Activated CD8-positive, alpha-beta memory T cell treated with anti-CD3 and anti-CD28 coated beads, Interleukin-2, amount 10 ng/mL, durations not matched to agents 7 days and 5 days (primary cell): ENCODE measurements at regions not wholly inside any gene's neighbourhood (a gene's known extent, or its start where the extent isn't known, plus 50 kb on each side); places are given as distances from the start of the nearest gene placed in this dataset.
A peak's percentile ranks its signal among the peaks of the same experiment; 100 is the strongest.
"Not testable (repeated sequence)": the region's sequence is repeated elsewhere in the genome, so short reads cannot be mapped to it uniquely, and the experiment has no call there.

Experiments used
- ATAC-seq: fragments of 150-1000 bp; cut with Tn5 transposase; one replicate; pipeline ENCODE4 v1.10.0; 2021; ENCODE audit warnings: moderate library complexity
- CTCF ChIA-PET: fragments of 350-600 bp; sonication (Branson Sonifier 250); formaldehyde crosslinking; loops from one replicate; lab custom pipeline; 2021; ENCODE audit warnings: antibody characterized with exemption; lab: Charles Lee
- DNase-seq: peaks from one replicate; pipeline ENCODE4 v3.0.0-alpha.2; 2020
- H3K27ac Mint-ChIP-seq: one replicate; pipeline ENCODE4 v1.8.0; 2021; ENCODE audit warnings: mild to moderate bottlenecking, mixed read lengths
- H3K27me3 Mint-ChIP-seq: one replicate; pipeline ENCODE4 v1.8.0; 2021; ENCODE audit warnings: mixed read lengths
- H3K36me3 Mint-ChIP-seq: one replicate; pipeline ENCODE4 v1.8.0; 2021; ENCODE audit warnings: mild to moderate bottlenecking, mixed read lengths
- H3K4me1 Mint-ChIP-seq: one replicate; pipeline ENCODE4 v1.8.0; 2021; ENCODE audit warnings: mixed read lengths
- H3K4me3 Mint-ChIP-seq: one replicate; pipeline ENCODE4 v1.8.0; 2021; ENCODE audit warnings: mild to moderate bottlenecking, moderate library complexity, mixed read lengths
- H3K9me3 Mint-ChIP-seq: one replicate; pipeline ENCODE4 v1.8.0; 2022; ENCODE audit warnings: low read depth, mixed read lengths

DNA sequence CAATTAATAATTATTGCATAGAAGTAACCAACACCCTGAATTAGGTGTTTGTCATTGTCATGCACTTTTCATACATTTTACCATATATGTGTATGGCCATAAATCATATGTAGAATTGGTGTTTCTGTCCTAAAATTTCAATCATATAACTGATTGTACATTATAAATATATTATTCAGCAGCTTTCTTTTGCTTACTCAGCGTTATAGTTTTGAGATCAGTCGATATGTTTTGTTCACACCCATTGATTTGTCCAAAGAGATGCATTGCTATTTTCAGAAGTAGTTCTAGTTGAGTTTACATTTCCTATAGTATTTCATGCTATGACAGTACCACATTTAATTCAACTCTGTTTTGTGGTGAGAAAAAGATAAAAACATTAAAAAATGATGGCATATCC is 50.5 kb upstream of the PARP4 start:
- Mint-ChIP-seq H3K4me3 (no peak overlapping the region), H3K36me3 (peaks cover 5% of the 10 kb centered on the region), H3K9me3 (no peaks in the 10 kb centered on the region), H3K27me3 (peaks cover 50% of the 10 kb centered on the region), H3K4me1 (peaks cover 14% of the 10 kb centered on the region), H3K27ac (no peak overlapping the region)
- no peak for ATAC-seq
- DNase-seq = no peak
- CTCF ChIA-PET = interaction anchor here (1.2 kb wide), 1 partner anchor 10 kb away, joined by 3 read pairs; no protein-coding TSS in a partner anchor

DNA sequence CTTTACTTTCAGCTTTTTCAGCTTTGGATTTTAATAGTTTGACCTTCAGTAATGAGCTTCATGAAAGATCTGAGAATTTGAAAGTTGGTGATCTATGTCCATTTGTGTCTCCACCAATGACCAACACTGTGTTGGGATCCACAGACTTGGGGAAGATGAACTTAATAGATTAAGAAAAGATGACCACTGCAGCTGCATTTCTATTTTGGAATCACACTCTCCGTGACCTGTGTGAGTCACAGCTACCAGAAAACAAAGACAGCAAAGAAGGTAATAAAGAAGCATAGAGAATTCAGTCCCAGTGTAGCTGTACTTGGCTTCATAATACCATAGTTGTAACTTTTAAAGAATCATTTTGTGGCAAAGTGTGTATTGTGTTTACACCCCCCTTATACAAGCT is 51.4 kb upstream of the PARP4 start:
- H3K36me3 Mint-ChIP-seq, CTCF ChIA-PET, H3K4me3 Mint-ChIP-seq, ATAC-seq, DNase-seq, H3K9me3 Mint-ChIP-seq, H3K27ac Mint-ChIP-seq: not testable (repeated sequence)
- peaks cover 14% of the 10 kb centered on the region for H3K4me1 Mint-ChIP-seq
- peaks cover 45% of the 10 kb centered on the region for H3K27me3 Mint-ChIP-seq

DNA sequence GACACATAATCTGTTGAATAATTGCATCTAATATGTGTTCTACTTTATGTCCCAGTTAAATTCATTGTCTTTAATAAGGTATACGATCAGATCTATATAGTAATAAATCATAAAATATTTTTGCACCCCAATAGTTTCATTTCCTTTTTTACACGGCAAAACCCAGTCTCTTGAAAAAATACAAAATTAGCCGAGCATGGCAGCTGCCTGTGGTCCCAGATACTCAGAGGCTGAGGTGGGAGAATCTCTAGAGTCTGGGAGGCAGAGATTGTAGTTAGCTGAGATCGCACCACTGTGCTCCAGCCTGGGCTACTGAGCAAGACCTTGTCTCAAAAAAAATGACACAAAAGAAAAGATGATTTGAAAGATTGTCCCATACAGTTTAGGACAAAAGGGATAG is 52.3 kb upstream of the PARP4 start:
- no peak overlapping the region for H3K27ac Mint-ChIP-seq
- H3K27me3 Mint-ChIP-seq = peaks cover 43% of the 10 kb centered on the region
- H3K9me3 Mint-ChIP-seq = no peaks in the 10 kb centered on the region
- ATAC-seq (no peak), DNase-seq (no peak)
- H3K4me3 Mint-ChIP-seq = no peak overlapping the region
- CTCF ChIA-PET = no interaction called here
- peaks cover 5% of the 10 kb centered on the region for H3K4me1 Mint-ChIP-seq
- H3K36me3 Mint-ChIP-seq = peaks cover 5% of the 10 kb centered on the region

DNA sequence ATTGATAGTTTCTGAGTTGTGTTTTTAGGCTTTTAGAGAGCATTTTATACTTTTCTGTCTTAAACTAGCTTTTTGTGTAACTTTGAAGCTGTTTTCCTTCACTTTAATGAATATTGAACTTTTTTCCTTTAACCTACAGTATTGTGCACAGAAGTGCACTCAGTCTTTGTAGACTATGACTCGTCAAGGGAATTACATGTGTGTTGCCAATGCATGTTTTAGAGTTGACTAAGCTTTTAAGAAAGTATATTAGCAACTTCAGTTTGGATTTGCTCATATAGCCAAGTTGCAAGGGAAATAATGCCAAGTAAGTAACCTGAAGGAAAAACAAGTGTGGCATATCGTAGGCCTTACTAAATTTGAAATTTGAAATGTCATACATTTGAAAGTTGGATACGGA is 55.0 kb upstream of the PARP4 start:
- not testable (repeated sequence) for H3K4me1 Mint-ChIP-seq, DNase-seq, ATAC-seq, H3K27ac Mint-ChIP-seq, H3K4me3 Mint-ChIP-seq, H3K36me3 Mint-ChIP-seq, H3K9me3 Mint-ChIP-seq
- H3K27me3 Mint-ChIP-seq = peaks cover 45% of the 10 kb centered on the region
- CTCF ChIA-PET = interaction anchor here (0.9 to 1.3 kb wide), 2 partner anchors 140 to 160 kb away, joined by 3 read pairs; no protein-coding TSS in a partner anchor

DNA sequence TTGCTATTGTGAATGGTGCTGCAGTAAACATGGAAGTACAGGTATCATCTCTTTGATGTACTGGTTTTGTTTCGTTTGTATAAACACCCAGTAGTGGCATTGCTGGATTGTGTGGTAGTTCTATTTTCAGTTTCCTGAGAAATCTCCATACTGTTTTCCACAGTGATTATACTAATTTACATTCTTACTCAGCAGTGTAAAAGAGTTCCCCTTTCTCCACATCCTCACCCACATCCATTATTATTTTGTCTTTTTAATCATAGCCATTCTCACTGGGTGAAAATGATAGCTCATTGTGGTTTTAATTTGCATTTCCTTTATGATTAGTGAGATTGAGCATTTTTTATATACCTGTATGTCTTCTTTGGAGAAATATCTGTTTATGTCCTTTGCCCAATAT is 62.3 kb upstream of the PARP4 start:
- Mint-ChIP-seq H3K36me3 (peaks cover 22% of the 10 kb centered on the region), H3K9me3 (peaks cover 9% of the 10 kb centered on the region), H3K4me1 (peaks cover 16% of the 10 kb centered on the region), H3K27ac (no peak overlapping the region), H3K4me3 (no peak overlapping the region), H3K27me3 (peaks cover 5% of the 10 kb centered on the region)
- ATAC-seq (no peak), DNase-seq (no peak)
- CTCF ChIA-PET = interaction anchor here (0.6 kb wide), 1 partner anchor 121 kb away, joined by 4 read pairs; no protein-coding TSS in a partner anchor

DNA sequence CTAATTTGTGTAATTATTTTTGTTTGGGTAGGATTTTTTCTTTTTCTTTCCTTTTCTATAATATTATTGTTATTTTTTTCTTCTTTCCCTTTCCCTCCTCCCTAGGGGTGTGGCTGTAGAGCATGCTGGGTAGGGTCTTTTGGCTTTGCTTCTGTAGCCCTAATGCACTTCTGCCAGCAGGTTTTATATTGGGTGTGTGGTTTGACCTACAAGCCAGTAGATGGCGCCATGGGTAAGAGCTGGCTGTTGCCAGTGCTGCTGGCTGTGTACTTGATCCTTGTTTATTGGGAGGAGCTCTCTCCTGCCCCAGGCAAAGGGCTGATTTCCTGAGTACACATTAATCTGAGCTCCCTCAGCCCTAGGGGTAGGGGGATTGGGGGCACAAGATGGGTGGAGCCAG is 67.7 kb upstream of the PARP4 start:
- CTCF ChIA-PET = interaction anchor here (1.2 to 3.8 kb wide), 9 partner anchors 93 to 388 kb away, joined by 3 to 23 read pairs (median 5); no protein-coding TSS in a partner anchor
- Mint-ChIP-seq H3K36me3 (peaks cover 22% of the 10 kb centered on the region), H3K27ac (peak overlapping the region; percentile 85), H3K4me1 (peaks cover 43% of the 10 kb centered on the region)
- H3K9me3 Mint-ChIP-seq, ATAC-seq, H3K27me3 Mint-ChIP-seq, H3K4me3 Mint-ChIP-seq: not testable (repeated sequence)
- DNase-seq = peak; percentile 44

DNA sequence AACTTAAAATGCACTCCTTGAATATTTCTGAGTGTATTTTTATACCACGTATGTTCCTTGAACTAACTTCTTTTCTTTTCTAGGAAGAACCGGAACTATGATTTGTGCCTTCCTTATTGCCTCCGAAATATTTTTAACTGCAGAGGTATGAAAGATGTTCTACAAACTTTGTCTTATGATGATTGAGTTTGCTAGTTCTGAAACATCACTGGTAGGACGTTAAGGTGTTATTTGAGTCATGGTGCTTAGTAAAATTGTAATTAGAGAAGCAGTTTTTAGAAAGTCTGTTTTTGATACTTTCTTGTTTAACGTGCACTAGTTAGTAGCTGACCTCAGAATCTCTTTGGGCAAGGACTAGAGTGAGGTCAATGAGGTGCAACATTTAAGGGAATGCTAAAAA is 69.0 kb upstream of the PARP4 start:
- DNase-seq, ATAC-seq, H3K27me3 Mint-ChIP-seq, H3K9me3 Mint-ChIP-seq: not testable (repeated sequence)
- H3K27ac Mint-ChIP-seq = peak overlapping the region; percentile 86
- peak overlapping the region; percentile 52 for H3K4me3 Mint-ChIP-seq
- peaks cover 11% of the 10 kb centered on the region for H3K36me3 Mint-ChIP-seq
- peaks cover 42% of the 10 kb centered on the region for H3K4me1 Mint-ChIP-seq
- CTCF ChIA-PET = interaction anchor here (1.4 to 3.8 kb wide), 3 partner anchors 92 to 128 kb away, joined by 5 to 23 read pairs (median 7); no protein-coding TSS in a partner anchor

DNA sequence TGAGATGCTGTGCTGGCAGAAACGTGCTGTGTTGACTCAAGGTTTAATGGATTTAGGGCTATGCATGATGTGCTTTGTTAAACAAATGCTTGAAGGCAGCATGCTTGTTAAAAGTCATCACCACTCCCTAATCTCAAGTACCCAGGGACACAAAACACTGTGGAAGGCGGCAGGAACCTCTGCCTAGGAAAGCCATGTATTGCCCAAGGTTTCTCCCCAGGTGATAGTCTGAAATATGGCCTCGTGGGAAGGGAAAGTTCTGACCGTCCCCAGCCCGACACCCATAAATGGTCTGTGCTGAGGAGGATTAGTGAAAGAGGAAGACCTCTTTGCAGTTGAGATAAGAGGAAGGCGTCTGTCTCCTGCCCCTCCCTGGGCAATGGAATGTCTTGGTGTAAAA is 79.1 kb upstream of the PARP4 start:
- CTCF ChIA-PET, H3K27me3 Mint-ChIP-seq, H3K4me1 Mint-ChIP-seq, H3K36me3 Mint-ChIP-seq, ATAC-seq, H3K9me3 Mint-ChIP-seq, DNase-seq, H3K27ac Mint-ChIP-seq, H3K4me3 Mint-ChIP-seq: not testable (repeated sequence)

DNA sequence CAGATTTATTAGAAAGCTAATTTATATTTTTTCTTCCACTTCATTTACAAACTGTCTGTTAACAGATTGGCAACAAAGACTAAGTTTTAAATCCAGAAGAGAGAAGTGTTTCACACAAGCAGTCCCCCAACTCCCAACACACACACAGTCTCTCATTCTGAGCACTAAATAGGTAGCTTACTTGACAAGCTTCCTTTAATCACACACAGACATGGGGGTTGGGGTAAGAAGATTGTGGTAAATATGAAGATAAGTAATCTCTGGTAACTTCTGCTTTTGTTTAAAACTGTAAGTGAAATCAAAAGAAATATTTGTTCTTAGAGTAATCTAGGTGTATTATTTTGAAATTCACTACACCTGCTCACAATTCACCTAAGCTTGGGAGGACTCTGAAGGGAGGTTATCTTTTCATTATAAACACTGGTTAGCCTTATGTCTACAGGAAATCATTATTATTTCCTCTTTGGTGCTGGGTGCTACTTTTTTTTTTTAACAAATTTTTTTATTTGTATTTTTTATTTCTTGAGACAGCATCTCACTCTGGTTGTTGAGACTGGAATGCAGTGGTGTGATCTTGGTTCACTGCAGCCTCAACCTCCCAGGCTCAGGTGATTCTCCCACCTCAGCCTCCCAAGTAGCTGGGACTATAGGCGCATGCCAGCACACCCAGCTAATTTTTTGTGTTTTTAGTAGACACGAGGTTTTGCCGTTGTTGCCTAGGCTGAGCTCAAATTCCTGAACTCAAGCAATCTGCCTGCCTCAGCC is 82.1 kb upstream of the ATP12A start:
- ATAC-seq, H3K4me3 Mint-ChIP-seq: not testable (repeated sequence)
- H3K4me1 Mint-ChIP-seq = peaks cover 35% of the 10 kb centered on the region

DNA sequence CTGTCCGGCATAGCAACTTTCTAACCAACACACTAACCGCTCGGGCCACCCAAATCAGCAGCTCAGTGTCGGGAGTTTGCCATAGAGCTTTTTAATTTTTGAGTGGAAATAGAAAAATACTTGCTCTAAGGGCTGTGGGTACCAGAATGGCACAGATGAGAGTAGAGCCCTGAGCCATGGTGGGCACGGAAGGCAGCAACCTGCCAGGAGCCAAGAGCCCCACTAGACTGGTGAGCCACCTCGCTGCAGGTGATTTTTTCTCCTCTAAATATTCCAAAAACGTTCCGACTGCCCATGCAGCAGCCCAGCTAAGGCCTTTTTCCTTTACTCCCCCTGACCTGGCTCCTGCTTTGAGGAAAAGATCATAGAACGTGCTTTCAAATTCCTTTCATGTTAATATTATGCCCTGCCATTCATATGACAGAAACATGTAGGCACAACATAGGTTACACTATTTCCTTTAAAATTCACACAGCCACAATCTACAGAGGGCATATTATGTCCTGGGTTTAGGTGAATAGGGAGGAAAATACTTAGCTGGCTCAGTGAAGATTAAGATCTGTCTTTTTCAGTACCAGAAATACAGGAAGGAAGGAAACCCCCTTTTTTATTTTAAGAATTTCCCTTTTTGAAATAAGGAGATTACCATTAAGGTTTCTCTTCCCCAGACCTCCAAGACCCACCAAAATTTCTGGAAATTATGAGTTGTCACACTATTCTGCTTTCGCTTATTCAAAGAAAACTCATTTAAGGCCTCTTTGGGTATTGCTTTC is 81.0 kb upstream of the ATP12A start:
- H3K27me3 Mint-ChIP-seq, H3K4me3 Mint-ChIP-seq, DNase-seq, ATAC-seq: not testable (repeated sequence)
- Mint-ChIP-seq H3K9me3 (peaks cover 12% of the 10 kb centered on the region), H3K4me1 (peaks cover 35% of the 10 kb centered on the region), H3K27ac (peak overlapping the region; percentile 84), H3K36me3 (peaks cover 30% of the 10 kb centered on the region)
- CTCF ChIA-PET = interaction anchor here (1.3 kb wide), 1 partner anchor 82 kb away, joined by 3 read pairs; no protein-coding TSS in a partner anchor

More for the DNA sequence above, 82.1 kb upstream of the ATP12A start:
- DNase-seq, H3K9me3 Mint-ChIP-seq, H3K27me3 Mint-ChIP-seq: not testable (repeated sequence)
- Mint-ChIP-seq H3K36me3 (peaks cover 20% of the 10 kb centered on the region), H3K27ac (peak overlapping the region; percentile 84)
- CTCF ChIA-PET = interaction anchor here (1.3 kb wide), 1 partner anchor 83 kb away, joined by 3 read pairs; no protein-coding TSS in a partner anchor

DNA sequence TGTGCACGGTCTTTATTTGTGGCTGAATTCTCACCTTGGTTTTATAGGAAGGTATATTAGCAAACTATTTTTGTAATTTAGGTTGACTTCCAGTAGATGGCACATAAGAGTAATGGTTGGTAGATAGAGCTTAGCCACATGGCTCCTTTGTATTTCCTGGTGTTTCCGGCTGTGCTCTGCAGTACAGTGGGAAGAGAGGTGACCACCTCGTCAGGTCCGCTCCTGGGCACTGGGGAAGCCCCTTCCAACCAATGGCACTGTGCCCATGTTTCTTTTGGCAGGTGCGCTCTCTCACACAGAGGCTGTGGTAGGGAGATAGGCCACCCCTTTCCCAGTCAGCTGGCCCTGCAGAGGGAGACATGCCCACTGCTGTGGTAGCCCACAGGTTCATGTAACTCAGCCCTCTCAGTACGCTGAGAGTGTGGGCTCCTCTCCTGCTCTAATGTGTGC is 74.3 kb upstream of the ATP12A start:
- peaks cover 27% of the 10 kb centered on the region for H3K36me3 Mint-ChIP-seq
- peak; percentile 86 for ATAC-seq
- no peaks in the 10 kb centered on the region for H3K27me3 Mint-ChIP-seq
- no peak overlapping the region for H3K4me3 Mint-ChIP-seq
- peak overlapping the region; percentile 71 for H3K27ac Mint-ChIP-seq
- DNase-seq = no peak
- CTCF ChIA-PET = interaction anchor here (0.6 to 4.6 kb wide), 25 partner anchors 9 to 143 kb away, joined by 3 to 29 read pairs (median 6); partner anchors contain the start of gene ATP12A
- H3K4me1 Mint-ChIP-seq = peaks cover 26% of the 10 kb centered on the region
- H3K9me3 Mint-ChIP-seq = peaks cover 14% of the 10 kb centered on the region

DNA sequence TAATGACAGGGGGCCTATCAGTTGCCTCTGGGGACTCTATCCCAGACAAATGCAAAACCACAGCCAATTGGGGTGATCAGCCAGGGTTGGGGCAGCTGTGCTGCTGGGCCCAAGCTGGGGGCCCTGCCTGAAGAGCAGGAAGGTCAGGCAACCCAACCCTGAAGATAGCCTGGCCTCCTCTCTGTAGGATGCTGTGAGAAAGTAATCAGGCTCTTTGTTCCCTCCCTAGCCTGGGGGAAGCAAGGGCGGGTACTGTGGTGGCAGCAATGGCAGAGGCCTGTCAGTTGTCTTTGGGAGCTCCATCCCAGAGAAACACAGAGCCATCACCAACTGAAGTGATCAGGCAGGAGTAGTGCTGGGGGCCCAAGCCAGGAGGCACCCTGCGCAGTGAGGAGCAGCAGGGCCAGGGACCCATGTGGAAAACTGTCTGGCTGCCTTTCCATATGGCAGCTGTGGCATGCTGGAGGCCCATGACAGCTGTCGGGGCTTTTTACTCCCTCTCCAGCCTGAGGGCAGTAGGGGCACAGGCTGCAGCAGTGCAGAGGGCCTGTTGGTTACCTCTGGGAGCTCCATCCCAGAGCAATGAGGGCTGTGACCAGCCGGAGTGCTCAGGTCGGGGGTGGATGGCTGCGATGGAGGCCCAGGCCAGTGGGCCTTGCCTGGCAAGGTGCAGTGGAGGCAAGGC is 73.6 kb upstream of the ATP12A start:
- Mint-ChIP-seq H3K9me3 (peaks cover 14% of the 10 kb centered on the region), H3K36me3 (peaks cover 25% of the 10 kb centered on the region), H3K4me1 (peaks cover 30% of the 10 kb centered on the region), H3K27me3 (no peaks in the 10 kb centered on the region), H3K4me3 (no peak overlapping the region), H3K27ac (peak overlapping the region; percentile 71)
- CTCF ChIA-PET = interaction anchor here (0.6 to 4.6 kb wide), 24 partner anchors 8 to 142 kb away, joined by 3 to 29 read pairs (median 6); partner anchors contain the start of gene ATP12A
- DNase-seq (no peak), ATAC-seq (no peak)

DNA sequence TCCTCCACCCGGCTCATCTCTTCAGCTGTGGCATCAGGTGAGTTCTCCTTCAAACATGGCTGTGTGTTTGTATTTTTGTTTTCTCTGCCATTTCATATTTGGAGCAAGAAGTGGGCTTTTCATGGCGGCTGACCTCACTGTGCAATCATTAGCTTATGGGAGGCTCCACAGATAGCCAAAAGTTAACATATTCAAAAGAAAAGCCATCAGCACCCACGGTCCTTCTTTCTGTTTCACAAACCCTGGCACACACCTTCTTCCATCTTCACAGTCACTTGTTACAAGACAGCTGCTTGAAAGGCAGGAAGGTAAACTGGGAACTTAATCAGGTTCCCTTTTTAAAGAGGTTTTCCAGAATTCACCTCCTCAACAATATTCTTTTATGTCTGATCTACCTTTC is 69.3 kb upstream of the ATP12A start:
- peak overlapping the region; percentile 64 for H3K27ac Mint-ChIP-seq
- no peak for DNase-seq
- no peaks in the 10 kb centered on the region for H3K36me3 Mint-ChIP-seq
- no peak overlapping the region for H3K4me3 Mint-ChIP-seq
- no peak for ATAC-seq
- no peaks in the 10 kb centered on the region for H3K9me3 Mint-ChIP-seq
- CTCF ChIA-PET = no interaction called here
- no peaks in the 10 kb centered on the region for H3K27me3 Mint-ChIP-seq
- peaks cover 35% of the 10 kb centered on the region for H3K4me1 Mint-ChIP-seq
